ENCODE measurements at regions not wholly inside any gene's neighbourhood (a gene's known extent, or its start where the extent isn't known, plus 50 kb on each side); places are given as distances from the start of the nearest gene placed in this dataset.

DNA sequence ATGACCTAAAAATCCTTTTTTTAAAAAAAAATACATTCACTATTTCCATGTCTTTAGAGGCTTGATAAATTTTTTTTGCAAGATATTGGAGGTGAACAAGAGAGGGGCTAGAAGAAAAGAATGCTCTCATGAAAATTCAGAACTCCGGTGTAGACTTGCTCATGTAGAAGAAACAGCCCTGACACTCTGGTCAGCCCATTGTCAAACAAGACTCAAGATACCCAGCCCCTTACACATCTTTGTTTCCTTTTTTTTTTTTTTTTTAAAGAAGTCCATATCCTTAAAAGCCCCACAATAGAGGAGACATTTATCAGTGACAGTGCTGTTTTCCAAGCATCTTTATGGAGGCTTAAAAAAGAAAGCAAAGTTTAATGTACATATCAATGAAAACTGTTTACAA is 196.8 kb upstream of the RORA start:
- no peak for TF ChIP-seq CTCF (IDR thresholded peaks at IDR 0.05; ENCODE audit: control extremely low read depth, extremely low read depth)
- H3K4me1 ChIP-seq (ENCODE audit: control insufficient read depth in 5 of 5, insufficient read depth in 5 of 5, low read length in 5 of 5) = peaks cover 0 to 1% (median 0%) of the 10 kb centered on the region in 5 donors
- ATAC-seq (ENCODE audit: insufficient read depth, low FRiP score) (no peak), DNase-seq (no peak)
- no peak overlapping the region for H3K4me3 ChIP-seq
- H3K36me3 ChIP-seq (ENCODE audit: control insufficient read depth in 4 of 4, insufficient read depth in 4 of 4, low read length in 4 of 4) = no peaks in the 10 kb centered on the region
- no peaks in the 10 kb centered on the region for H3K27me3 ChIP-seq (ENCODE audit: control insufficient read depth in 3 of 3, insufficient read depth in 3 of 3, low read length in 2 of 3)
- no peak overlapping the region for H3K27ac ChIP-seq (ENCODE audit: low read depth in 1 of 2, low read length in 1 of 2)
- no peak overlapping the region for H3K9ac ChIP-seq (ENCODE audit: insufficient read depth in 1 of 2, low read length in 2 of 2)
- no peaks in the 10 kb centered on the region for H3K9me3 ChIP-seq (ENCODE audit: control insufficient read depth in 4 of 4, insufficient read depth in 3 of 4, low read length in 3 of 4)
- 70 to 77% methylated on average over 1 of the region's 1 CpG for WGBS, 2 donors

GRCh38 chr15:61422773-61423172 is 193.7 kb upstream of the RORA start:
- peaks cover 0 to 2% (median 0%) of the 10 kb centered on the region in 3 donors for H3K27me3 ChIP-seq (ENCODE audit: control insufficient read depth in 3 of 3, insufficient read depth in 3 of 3, low read length in 2 of 3)
- no peaks in the 10 kb centered on the region for H3K9me3 ChIP-seq (ENCODE audit: control insufficient read depth in 4 of 4, insufficient read depth in 3 of 4, low read length in 3 of 4)
- no peaks in the 10 kb centered on the region for H3K4me1 ChIP-seq (ENCODE audit: control insufficient read depth in 5 of 5, insufficient read depth in 5 of 5, low read length in 5 of 5)
- no peak overlapping the region for H3K27ac ChIP-seq (ENCODE audit: low read depth in 1 of 2, low read length in 1 of 2)
- DNase-seq = no peak
- H3K9ac ChIP-seq (ENCODE audit: insufficient read depth in 1 of 2, low read length in 2 of 2) = no peak overlapping the region
- no peak for ATAC-seq (ENCODE audit: insufficient read depth, low FRiP score)
- 90 to 91% methylated on average over 4 of the region's 4 CpGs for WGBS, 2 donors
- H3K36me3 ChIP-seq (ENCODE audit: control insufficient read depth in 4 of 4, insufficient read depth in 4 of 4, low read length in 4 of 4) = no peaks in the 10 kb centered on the region
- TF ChIP-seq CTCF (IDR thresholded peaks at IDR 0.05; ENCODE audit: control extremely low read depth, extremely low read depth) = no peak
- no peak overlapping the region for H3K4me3 ChIP-seq

DNA sequence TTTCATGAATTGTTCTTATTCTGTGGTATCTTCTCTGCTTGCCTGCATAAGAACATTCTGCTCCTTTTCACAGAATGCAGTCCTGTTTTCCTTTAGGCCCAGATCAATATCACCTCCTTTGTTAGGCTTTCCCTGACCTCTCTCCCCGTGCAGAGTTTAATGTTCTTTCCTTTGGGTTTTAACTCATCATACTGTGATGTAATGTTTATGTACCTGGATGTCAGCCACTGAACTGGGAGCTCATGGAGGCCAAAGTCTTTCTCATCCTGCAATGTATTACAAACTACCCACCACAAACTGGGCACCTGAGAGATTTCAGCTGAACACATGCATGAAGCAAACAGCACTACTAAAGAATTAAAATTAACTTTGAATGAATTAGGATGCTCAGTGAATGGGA is 192.8 kb upstream of the RORA start:
- ATAC-seq (ENCODE audit: insufficient read depth, low FRiP score) = no peak
- 22 to 24% methylated on average over 1 of the region's 1 CpG for WGBS, 2 donors

More for the DNA sequence above, 192.8 kb upstream of the RORA start:
- Histone ChIP-seq H3K4me3 (no peak overlapping the region), H3K4me1 (ENCODE audit: control insufficient read depth in 5 of 5, insufficient read depth in 5 of 5, low read length in 5 of 5) (no peaks in the 10 kb centered on the region), H3K36me3 (ENCODE audit: control insufficient read depth in 4 of 4, insufficient read depth in 4 of 4, low read length in 4 of 4) (no peaks in the 10 kb centered on the region), H3K9me3 (ENCODE audit: control insufficient read depth in 4 of 4, insufficient read depth in 3 of 4, low read length in 3 of 4) (no peaks in the 10 kb centered on the region), H3K27me3 (ENCODE audit: control insufficient read depth in 3 of 3, insufficient read depth in 3 of 3, low read length in 2 of 3) (peaks cover 0 to 2% (median 0%) of the 10 kb centered on the region in 3 donors), H3K27ac (ENCODE audit: low read depth in 1 of 2, low read length in 1 of 2) (no peak overlapping the region), H3K9ac (ENCODE audit: insufficient read depth in 1 of 2, low read length in 2 of 2) (no peak overlapping the region)
- TF ChIP-seq CTCF (IDR thresholded peaks at IDR 0.05; ENCODE audit: control extremely low read depth, extremely low read depth) = no peak
- DNase-seq = no peak

All from lung (tissue), 11 donors.